K562 (cell line): ENCODE measurements at regions not wholly inside any gene's neighbourhood (a gene's known extent, or its start where the extent isn't known, plus 50 kb on each side); places are given as distances from the start of the nearest gene placed in this dataset.

Experiments
- CHD2 ChIP-seq: IDR thresholded peaks from 2 replicates; pipeline ENCODE4 v1.6.1; 2011; ENCODE audit warnings: low read depth, low read length
- CXXC5 ChIP-seq: fragments of 250-450 bp; sonication (Bioruptor Pico); IDR thresholded peaks from 2 replicates; pipeline ENCODE4 v1.8.0; 2022; ENCODE audit warnings: inconsistent platforms, mild to moderate bottlenecking, moderate library complexity
- E2F3 ChIP-seq: fragments of 250-450 bp; sonication (Bioruptor Pico); IDR thresholded peaks from 2 replicates; pipeline ENCODE4 v1.4.0; 2020; ENCODE audit warnings: mild to moderate bottlenecking
- ETS1 ChIP-seq: conservative IDR thresholded peaks from 2 replicates; pipeline ENCODE4 v1.6.1; 2011; ENCODE audit warnings: low read depth, mild to moderate bottlenecking, low read length; ENCODE audit not compliant: control insufficient read depth
- HCFC1 ChIP-seq: IDR thresholded peaks from 2 replicates; pipeline ENCODE4 v1.6.1; 2012; ENCODE audit warnings: low read depth, low read length, improper control_type of control experiment
- HDAC2 ChIP-seq: fragments of 450-650 bp; IDR thresholded peaks from 2 replicates; pipeline ENCODE4 v1.6.1; 2016; ENCODE audit warnings: mild to moderate bottlenecking
- HMBOX1 ChIP-seq: sonication (generic); IDR thresholded peaks from 2 replicates; pipeline ENCODE4 v1.6.1; 2016
- JUN ChIP-seq, 2 experiments: sonication (generic) in 1 of 2; formaldehyde crosslinking in 1 of 2; IDR thresholded peaks; 2 replicates each; pipeline versions ENCODE4 v1.6.1 to v1.8.0; 2012 to 2022; ENCODE audit warnings: borderline replicate concordance in 2 of 2, mild to moderate bottlenecking in 2 of 2, improper control_type of control experiment in 1 of 2, low read depth in 1 of 2, low read length in 1 of 2, missing genetic modification reagents in 1 of 2
- JUND ChIP-seq, 2 experiments: IDR thresholded peaks; 2 replicates in 1 of 2; 3 replicates in 1 of 2; pipeline ENCODE4 v1.6.1; 2011; ENCODE audit warnings: borderline replicate concordance in 2 of 2, low read depth in 2 of 2, low read length in 2 of 2, improper control_type of control experiment in 1 of 2, missing biosample characterization in 1 of 2, missing genetic modification characterization in 1 of 2, missing genetic modification reagents in 1 of 2
- LEF1 ChIP-seq: fragments of 450-650 bp; IDR thresholded peaks from 2 replicates; pipeline ENCODE4 v1.6.1; 2016; ENCODE audit warnings: mild to moderate bottlenecking
- MBD2 ChIP-seq: sonication (generic); IDR thresholded peaks from 2 replicates; pipeline ENCODE4 v1.6.1; 2016; ENCODE audit warnings: low read depth, borderline replicate concordance
- POLR2AphosphoS2 ChIP-seq: IDR thresholded peaks from 2 replicates; pipeline ENCODE4 v1.6.1; 2012; ENCODE audit warnings: low read length, improper control_type of control experiment
- RAD21 ChIP-seq, 2 experiments: fragments of 250-450 bp in 1 of 2; fragments of 450-650 bp in 1 of 2; sonication (Bioruptor Pico) in 1 of 2; formaldehyde crosslinking in 1 of 2; IDR thresholded peaks in 1 of 2; conservative IDR thresholded peaks in 1 of 2; 2 replicates each; pipeline versions ENCODE4 v1.4.0 to v1.8.0; 2020 to 2022; ENCODE audit warnings: mild to moderate bottlenecking in 2 of 2, moderate library complexity in 1 of 2
- SMARCC2 ChIP-seq: fragments of 450-650 bp; IDR thresholded peaks from 2 replicates; pipeline ENCODE4 v1.6.1; 2017; ENCODE audit warnings: antibody characterized with exemption, moderate library complexity, mild to moderate bottlenecking, low read depth
- TEAD1 ChIP-seq, 2 experiments: fragments of 450-650 bp in 1 of 2; sonication (generic) in 1 of 2; formaldehyde crosslinking; IDR thresholded peaks; 2 replicates each; pipeline versions ENCODE4 v1.4.0 to v1.8.0; 2020 to 2022; ENCODE audit warnings: mild to moderate bottlenecking in 2 of 2, missing genetic modification reagents in 1 of 2
- THRB ChIP-seq: fragments of 450-650 bp; formaldehyde crosslinking; conservative IDR thresholded peaks from 2 replicates; pipeline ENCODE4 v1.4.0; 2022; ENCODE audit warnings: mild to moderate bottlenecking, missing genetic modification characterization
- ZBTB11 ChIP-seq, 3 experiments: fragments of 200-800 bp in 1 of 3; fragments of 250-450 bp in 1 of 3; fragments of 450-650 bp in 1 of 3; sonication (Bioruptor Pico) in 1 of 3; sonication (Bioruptor generic) in 1 of 3; formaldehyde crosslinking in 1 of 3; IDR thresholded peaks; 2 replicates each; pipeline versions ENCODE4 v1.6.1 to v1.8.0; 2016 to 2022; ENCODE audit warnings: mild to moderate bottlenecking in 2 of 3, missing genetic modification characterization in 2 of 3, missing compliant biosample characterization in 1 of 3, moderate library complexity in 1 of 3
- ZBTB7A ChIP-seq: IDR thresholded peaks from 2 replicates; pipeline ENCODE4 v1.6.1; 2011; ENCODE audit warnings: low read depth, mild to moderate bottlenecking, low read length, moderate library complexity, borderline replicate concordance; ENCODE audit not compliant: control insufficient read depth

- peak in 1 of 3 experiments; percentile 4; a peak in 1 of 6 replicates for TF ChIP-seq ZBTB11 (CRISPR knock-in tag; IDR thresholded peaks at IDR 0.05)
- 0 out of 2 replicates have a peak, but pooled peaks have one; percentile 28 for TF ChIP-seq HCFC1
- peak; percentile 79 for TF ChIP-seq SMARCC2
- TF ChIP-seq HMBOX1, result peak; percentile 99
- no peak for TF ChIP-seq POLR2AphosphoS2
- TF ChIP-seq MBD2, result peak; percentile 21; the same call in 1 of the 2 replicates
- TF ChIP-seq RAD21 (CRISPR knock-in tag; conservative IDR thresholded peaks at IDR 0.05 in 1 of 2, IDR thresholded peaks at IDR 0.05 in 1 of 2), result peak; percentile 10 to 14; a peak in 1 of 4 replicates
- TF ChIP-seq THRB, result 0 out of 2 replicates have a peak, but pooled peaks have one; percentile 31
- TF ChIP-seq TEAD1 (CRISPR knock-in tag; IDR thresholded peaks at IDR 0.05), result peak; percentile 33 to 45; a peak in 1 of 4 replicates
- TF ChIP-seq HDAC2, result no peak; the same call in 1 of the 2 replicates
- peak; percentile 47; the same call in 1 of the 2 replicates for TF ChIP-seq LEF1
- TF ChIP-seq JUN (IDR thresholded peaks at IDR 0.05; ENCODE audit: borderline replicate concordance, low read depth, low read length), result peak; percentile 96
- TF ChIP-seq JUN (CRISPR knock-in tag; IDR thresholded peaks at IDR 0.05; ENCODE audit: borderline replicate concordance), result no peak; the same call in 1 of the 2 replicates
- peak; percentile 98 for TF ChIP-seq JUND (IDR thresholded peaks at IDR 0.05; ENCODE audit: borderline replicate concordance, low read depth, low read length)
- peak; percentile 96; the same call in 2 of the 3 replicates for TF ChIP-seq JUND (tag; IDR thresholded peaks at IDR 0.05; ENCODE audit: borderline replicate concordance, low read depth, low read length)
- no peak for TF ChIP-seq ETS1
- peak; percentile 69 for TF ChIP-seq ZBTB7A
- 0 out of 2 replicates have a peak, but pooled peaks have one; percentile 30 for TF ChIP-seq E2F3 (CRISPR knock-in tag)
- no peak for TF ChIP-seq CHD2
- TF ChIP-seq CXXC5 (CRISPR knock-in tag), result peak; percentile 27
Measured at GRCh38 chr20:36085686-36086267, 68.8 kb upstream of the EPB41L1 start (continued).
